HG03354 (cell line): ENCODE measurements at regions not wholly inside any gene's neighbourhood (a gene's known extent, or its start where the extent isn't known, plus 50 kb on each side); places are given as distances from the start of the nearest gene placed in this dataset.

Experiments used
- ATAC-seq: cut with Tn5 transposase; IDR thresholded peaks from one replicate; pipeline ENCODE4 v1.9.1; 2021; ENCODE audit warnings: mild to moderate bottlenecking; ENCODE audit not compliant: unreplicated experiment, poor library complexity, severe bottlenecking

GRCh38 chr2:15844211-15844801, 96.0 kb upstream of the MYCN start:
- no peak for ATAC-seq

GRCh38 chr2:15845294-15845693, 95.1 kb upstream of the MYCN start:
- ATAC-seq: no peak

- ATAC-seq: no peak
Observed at GRCh38 chr2:15845737-15846405, 94.5 kb upstream of the MYCN start.

DNA sequence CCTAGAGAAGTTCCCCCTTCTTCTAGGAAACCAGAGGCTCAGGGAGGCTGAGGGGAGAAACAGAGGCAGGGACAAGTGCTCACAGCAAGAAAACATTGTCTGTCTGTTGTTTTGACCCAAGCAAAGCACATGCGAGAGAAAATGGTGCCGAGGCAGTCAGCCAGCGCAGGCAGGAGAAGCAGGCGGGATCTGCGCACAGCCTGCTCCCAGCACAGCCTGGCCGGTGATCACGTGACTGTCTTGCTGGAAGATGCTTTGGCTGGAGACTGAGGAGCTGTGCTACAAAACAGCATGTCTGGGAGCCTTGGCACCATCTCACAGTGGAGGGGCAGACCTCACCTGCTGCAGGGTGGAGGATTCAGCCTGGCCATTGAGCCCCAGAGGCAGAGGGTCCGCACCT, 93.7 kb upstream of the MYCN start:
- ATAC-seq: no peak

DNA sequence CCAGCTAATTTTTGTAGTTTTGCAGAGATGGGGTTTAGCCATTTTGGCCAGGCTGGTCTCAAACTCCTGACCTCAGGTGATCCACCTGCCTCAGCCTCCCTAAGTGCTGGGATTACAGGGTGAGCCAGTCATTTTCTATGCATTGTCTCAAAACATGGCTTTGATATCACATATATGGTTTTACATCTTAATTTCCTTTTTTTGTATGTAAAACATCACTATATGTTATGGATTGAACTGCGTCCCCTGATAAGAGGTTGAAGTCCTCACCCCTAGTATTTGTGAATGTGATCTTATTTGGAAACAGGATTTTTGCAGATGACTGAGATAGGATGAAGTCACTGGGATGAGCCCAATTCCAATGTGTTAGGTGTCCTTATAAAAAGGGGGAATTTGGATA, 89.8 kb upstream of the MYCN start:
- ATAC-seq: no peak

GRCh38 chr2:15851076-15851693, 89.2 kb upstream of the MYCN start:
- no peak for ATAC-seq

DNA sequence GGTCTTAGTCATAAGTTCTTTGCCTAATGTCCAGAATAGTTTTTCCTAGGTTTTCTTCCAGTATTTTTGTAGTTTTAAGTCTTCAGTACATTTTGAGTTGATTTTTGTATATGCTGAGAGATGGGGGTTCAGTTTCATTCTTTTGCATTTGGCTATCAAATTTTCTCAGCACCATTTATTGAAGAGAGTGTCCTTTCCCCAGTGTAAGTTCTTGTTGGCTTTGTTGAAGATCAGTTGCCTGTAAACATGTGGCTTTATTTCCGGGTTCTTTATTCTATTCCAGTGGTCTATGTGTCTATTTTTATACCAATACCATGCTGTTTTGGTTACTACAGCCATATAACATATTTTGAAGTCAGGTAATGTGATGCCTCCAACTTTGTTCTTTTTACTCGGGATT, 87.5 kb upstream of the MYCN start:
- no peak for ATAC-seq

DNA sequence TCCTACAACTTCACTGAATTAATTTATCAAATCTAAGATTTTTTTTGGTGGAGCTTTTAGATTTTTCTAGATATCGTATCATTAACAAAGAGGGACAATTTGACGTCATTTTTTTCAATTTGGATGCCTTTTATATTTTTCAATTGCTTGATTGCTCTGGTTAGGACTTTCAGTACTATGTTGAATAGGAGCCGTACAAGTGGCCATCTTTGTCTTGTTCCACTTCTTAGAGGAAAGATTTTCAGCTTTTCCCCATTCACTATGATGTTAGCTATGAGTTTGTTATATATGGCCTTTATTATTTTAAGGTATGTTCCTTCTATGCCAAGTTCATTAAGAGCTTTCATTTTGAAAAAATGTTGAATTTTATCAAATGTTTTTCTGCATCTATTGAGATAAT, 86.4 kb upstream of the MYCN start:
- ATAC-seq: no peak

DNA sequence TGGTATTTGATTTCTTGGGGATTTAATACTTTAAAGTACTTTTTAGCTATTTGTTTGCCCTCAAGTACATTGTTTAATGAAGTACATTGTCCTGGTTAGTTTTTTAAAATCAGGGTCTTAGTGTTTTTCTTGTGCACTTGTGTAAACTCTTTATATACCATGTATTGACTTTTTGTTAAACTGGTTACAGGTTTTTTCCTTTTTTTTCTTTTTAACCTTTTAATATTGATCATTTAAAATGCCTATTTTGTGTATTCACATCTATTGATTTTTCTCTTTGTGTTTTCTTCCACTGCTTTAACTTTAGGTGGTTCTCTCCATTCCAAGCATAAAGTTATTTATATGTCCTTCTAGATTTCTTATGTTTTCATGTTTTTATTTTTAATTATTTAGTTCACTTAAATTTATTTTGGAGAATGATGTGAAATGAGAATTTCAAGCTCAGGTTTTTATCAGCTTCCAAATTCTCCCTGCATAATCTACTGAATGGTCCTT, 84.5 kb upstream of the MYCN start:
- ATAC-seq: no peak

- no peak for ATAC-seq
Observed at GRCh38 chr2:15856318-15856717, 84.0 kb upstream of the MYCN start.

GRCh38 chr2:15858466-15858865, 81.9 kb upstream of the MYCN start:
- no peak for ATAC-seq

GRCh38 chr2:15860051-15860663, 80.2 kb upstream of the MYCN start:
- no peak for ATAC-seq

GRCh38 chr2:15860760-15861159, 79.6 kb upstream of the MYCN start:
- no peak for ATAC-seq

DNA sequence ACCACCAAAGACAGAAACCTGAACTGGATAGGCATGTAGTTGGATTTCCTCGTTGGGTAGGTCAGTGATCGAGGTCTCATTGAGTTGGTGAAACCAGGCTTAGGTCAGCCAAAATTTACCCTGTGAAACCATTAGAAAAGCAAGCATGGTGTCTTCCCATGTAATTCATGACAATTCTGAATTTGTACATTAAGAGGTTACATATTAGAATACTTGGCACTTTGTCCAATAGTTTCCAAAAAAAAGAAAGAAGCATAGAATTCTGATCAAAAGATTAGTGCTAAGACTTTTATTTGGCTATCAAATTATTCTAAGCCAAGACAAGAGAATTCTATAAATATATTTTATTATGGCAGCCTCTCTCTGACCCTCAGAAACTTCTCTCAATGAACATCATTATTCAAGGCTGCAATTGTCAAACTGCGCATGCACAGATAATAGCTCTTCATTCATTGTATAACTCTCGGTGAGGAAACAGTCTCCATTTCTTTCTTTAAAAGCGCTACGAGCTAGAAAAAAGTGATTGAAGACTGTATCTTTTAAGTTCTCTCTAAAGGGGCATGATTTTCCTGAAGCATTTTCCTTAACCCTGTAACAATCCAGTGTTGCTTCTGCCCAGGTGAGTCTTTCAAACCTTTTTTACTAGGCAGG, 79.1 kb upstream of the MYCN start:
- no peak for ATAC-seq

- ATAC-seq: no peak
Observed at GRCh38 chr2:15861898-15862297, 78.5 kb upstream of the MYCN start.

DNA sequence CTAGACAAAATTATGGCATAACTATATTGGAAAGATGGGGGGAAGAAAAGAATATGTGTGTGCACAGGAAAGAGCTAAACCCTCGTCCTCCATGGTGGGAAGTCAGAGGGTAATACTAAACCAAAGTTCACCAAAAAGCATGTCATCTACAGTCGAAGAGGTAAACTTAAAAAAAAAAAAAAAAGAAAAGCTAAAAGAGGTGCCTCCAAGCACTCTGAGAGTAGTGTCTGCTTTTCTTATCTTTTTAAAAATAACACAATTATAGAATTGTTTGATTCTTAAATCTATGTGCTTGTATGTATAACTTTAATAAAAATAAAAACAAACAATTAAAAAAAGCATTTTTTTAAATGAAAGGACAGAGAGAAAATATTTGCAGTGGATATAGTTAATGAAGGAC, 77.3 kb upstream of the MYCN start:
- no peak for ATAC-seq

DNA sequence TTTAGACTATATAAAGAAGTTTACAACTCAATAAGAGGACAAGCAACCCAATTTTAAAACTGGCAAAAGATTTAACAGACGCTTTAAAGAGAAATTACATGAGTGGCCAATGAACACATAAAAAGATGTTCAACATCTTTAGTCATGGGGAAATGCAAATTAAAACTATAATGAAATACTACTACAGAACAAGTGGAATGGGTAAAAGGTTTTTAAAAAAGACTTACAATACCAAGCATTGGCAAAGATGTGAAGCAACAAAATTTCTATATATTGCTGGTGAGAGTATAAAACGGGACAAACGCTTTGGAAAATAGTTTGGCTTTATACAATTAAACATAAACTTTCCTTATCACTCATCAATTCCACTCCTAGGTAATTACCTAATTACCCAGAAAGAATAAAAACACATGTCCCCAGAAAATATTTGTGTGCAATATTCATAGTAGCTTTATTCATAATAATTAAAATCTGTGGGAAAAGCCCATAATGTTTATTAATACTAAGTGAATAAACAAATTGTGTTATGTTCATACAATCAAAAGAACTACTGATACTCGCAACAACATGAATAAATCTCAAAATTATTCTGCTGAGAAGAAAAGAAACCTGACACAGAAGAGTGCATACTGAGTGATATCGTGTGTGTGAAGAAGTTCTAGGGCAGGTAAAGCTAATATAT, 76.7 kb upstream of the MYCN start:
- no peak for ATAC-seq

DNA sequence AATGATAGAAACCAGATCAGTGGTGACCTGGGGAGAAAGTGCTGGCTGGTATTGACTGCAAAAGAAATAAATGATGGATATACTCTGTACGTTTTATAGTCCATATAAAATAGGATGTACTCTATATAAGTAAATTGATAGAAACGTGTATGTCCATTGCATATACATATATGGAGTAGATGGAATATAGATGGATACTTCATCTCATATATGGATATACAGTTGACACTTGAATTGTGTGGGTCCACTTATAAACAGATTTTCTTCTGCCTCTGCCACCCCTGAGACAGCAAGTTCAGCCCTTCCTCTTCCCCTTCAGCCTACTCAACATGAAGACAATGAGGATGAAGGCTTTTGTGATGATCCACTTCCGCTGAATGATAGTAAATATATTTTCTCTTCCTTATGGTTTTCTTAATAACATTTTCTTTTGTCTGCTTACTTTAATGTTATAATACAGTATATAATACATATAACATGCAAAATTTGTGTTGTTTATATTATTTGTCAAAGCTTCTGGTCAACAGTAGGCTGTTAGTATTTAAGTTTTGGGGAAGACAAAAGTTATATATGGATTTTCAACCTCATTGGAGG, 76.1 kb upstream of the MYCN start:
- no peak for ATAC-seq

- no peak for ATAC-seq
Observed at GRCh38 chr2:15865923-15866322, 74.4 kb upstream of the MYCN start.
